CD4-positive, alpha-beta T cell treated with Interleukin-4 for 1 hour (primary cell): ENCODE measurements at regions not wholly inside any gene's neighbourhood (a gene's known extent, or its start where the extent isn't known, plus 50 kb on each side); places are given as distances from the start of the nearest gene placed in this dataset.
"Not testable (repeated sequence)": the region's sequence is repeated elsewhere in the genome, so short reads cannot be mapped to it uniquely, and the experiment has no call there.

Source experiments
- DNase-seq, 2 donors: peaks; one replicate each; pipeline ENCODE4 v3.0.0-alpha.2; 2020 to 2022

- DNase-seq = not testable (repeated sequence)
These were observed 450.7 kb downstream of the ZNF33B start for GRCh38 chr10:42187501-42188195.

GRCh38 chr10:42177793-42178689 lies 460.3 kb downstream of the ZNF33B start:
- DNase-seq = peak in 1 of 2 donors; percentile 20

DNA sequence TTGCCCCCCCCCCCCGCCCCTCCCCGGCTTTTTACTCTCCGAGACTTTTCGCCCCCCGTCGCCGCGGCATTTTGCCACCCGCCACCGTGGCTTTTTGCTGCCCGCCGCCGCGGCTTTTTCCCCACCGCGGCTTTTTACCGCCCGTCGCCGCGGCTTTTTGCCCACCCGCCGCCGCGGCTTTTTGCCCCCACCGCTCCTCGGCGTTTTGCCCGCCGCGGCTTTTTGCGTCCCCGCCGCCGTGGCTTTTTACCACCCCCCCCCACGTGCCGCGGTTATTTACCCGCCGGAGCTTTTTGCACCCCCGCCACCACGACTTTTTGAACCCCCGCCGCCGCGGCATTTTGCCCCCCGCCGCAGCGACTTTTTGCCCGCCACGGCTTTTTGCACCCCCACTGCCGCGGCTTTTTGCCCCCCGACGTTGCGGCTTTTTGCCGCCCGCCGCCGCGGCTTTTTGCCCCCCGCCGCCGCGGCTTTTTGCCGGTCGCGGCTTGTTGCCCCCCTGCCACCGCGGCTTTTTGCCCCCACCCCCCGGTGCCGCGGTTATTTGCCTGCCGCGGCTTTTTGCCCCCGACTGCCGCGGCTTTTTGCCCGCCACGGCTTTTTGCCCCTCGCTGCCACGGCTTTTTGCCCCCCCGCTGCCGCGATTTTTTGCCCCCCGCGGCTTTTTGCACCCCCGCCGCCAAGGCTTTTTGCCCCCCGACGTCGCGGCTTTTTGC lies 461.1 kb downstream of the ZNF33B start:
- no peak for DNase-seq

GRCh38 chr10:42150428-42151061 lies 487.8 kb downstream of the ZNF33B start:
- DNase-seq = no peak

- no peak for DNase-seq
These were observed 488.5 kb downstream of the ZNF33B start for GRCh38 chr10:42149722-42150427.

- no peak for DNase-seq
These were observed 489.2 kb downstream of the ZNF33B start for GRCh38 chr10:42149027-42149700.

DNA sequence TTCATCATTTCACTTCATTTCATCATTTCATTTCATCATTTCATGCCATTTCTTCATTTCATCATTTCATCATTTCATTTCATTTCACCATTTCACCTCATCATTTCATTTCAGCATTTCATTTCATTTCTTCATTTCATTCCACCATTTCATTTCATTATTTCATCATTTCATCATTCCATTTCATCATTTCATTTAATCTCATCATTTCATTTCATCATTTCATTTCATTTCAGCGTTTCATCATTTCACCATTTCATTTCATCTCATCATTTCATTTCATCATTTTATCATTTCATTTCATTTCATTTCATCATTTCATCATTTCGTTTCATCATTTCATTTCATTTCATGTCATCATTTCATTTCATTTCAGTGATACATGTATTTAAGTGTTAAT lies 492.2 kb downstream of the ZNF33B start:
- DNase-seq = not testable (repeated sequence)

DNA sequence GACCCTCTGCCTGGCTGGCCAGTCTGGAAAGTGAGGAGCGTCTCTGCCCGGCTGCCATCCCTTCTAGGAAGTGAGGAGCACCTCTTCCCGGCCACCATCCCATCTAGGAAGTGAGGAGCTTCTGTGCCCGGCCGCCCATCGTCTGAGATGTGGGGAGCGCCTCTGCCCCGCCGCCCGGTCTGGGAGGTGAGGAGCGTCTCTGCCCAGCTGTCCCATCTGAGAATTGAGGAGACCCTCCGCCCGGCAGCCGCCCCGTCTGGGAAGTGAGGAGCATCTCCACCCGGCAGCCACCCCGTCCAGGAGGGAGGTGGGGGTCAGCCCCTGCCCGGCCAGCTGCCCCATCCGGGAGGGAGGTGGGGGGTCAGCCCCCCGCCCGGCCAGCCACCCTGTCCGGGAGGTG lies 500.3 kb downstream of the ZNF33B start:
- not testable (repeated sequence) for DNase-seq

- no peak for DNase-seq
These were observed 525.3 kb downstream of the ZNF33B start for GRCh38 chr10:42113158-42113450.

DNA sequence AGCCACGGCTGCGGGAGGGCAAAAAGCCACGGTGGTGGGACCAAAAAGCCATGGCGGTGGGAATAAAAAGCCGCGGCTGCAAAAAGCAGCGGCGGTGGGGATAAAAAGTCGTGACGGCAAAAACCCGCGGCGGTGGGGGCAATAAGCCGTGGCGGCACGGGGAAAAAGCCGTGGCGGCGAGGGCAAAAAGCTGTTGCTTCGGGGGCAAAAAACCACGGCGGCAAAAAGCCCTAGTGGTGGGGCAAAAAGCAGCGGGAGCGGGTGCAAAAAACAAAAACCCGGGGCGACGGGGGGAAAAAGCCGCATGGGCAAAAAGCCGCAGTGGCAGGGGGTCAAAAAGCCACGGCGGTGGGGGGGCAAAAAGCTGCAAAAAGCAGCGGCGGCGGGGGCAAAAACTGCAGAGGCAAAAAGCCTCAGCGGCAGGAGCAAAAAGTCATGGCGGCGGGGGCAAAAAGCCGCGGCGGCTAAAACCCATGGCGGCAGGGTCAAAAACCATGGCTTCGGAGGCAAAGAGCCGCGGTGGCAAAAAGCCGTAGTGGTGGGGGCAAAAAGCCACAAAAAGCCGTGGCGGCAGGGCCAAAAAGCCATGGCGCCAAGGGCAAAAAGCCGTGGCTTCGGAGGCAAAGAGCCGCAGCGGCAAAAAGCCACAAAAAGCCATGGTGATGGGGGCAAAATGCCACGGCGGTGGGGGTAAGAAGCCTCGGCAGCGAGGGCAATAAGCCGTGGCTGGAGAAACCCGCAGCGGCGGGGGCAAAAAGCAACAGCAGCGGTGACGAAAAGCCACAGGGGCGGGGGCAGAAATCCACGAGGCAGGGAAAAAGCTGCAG lies 525.8 kb downstream of the ZNF33B start:
- no peak for DNase-seq

DNA sequence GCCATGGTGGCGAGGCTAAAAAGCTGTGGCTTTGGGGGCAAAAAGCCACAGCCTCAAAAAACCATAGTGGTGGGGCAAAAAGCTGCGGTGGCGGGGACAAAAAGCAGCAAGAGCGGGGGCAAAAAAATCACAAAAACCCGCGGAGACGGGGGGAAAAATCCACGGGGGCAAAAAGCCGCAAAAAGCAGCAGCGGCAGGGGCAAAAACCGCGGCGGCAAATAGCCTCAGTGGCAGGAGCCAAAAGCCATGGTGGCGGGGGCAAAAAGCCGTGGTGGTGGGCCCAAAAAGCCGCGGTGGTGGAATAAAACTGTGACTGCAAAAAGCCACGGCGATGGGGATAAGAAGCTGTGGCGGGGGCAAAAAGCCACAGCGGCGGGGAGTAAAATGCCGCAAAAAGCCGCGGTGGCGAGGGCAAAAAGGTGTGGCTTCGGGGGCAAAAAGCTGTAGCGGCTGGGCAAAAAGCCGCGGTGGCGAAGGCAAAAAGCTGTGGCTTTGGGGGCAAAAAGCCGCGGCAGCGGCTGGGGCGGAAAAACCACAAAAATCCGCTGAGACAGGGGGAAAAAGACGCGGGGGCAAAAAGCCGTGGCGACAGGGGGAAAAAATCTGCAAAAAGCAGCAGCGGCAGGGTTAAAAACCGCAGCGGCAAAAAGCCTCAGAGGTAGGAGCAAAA lies 526.6 kb downstream of the ZNF33B start:
- DNase-seq = no peak

- no peak for DNase-seq
These were observed 527.3 kb downstream of the ZNF33B start for GRCh38 chr10:42111076-42111475.
